CD14-positive monocyte (primary cell): ENCODE measurements at regions not wholly inside any gene's neighbourhood (a gene's known extent, or its start where the extent isn't known, plus 50 kb on each side); places are given as distances from the start of the nearest gene placed in this dataset.

ENCODE experiments used
- DNase-seq, 3 donors: peaks; one replicate each; pipeline ENCODE4 v3.0.0-alpha.2; 2011 to 2022
- H2AFZ ChIP-seq: 2 replicates; pipeline ENCODE4 v1.6.0; 2012; ENCODE audit warnings: mild to moderate bottlenecking, low read depth, low read length, inconsistent platforms; ENCODE audit not compliant: insufficient read depth, poor library complexity, severe bottlenecking
- H3K27ac ChIP-seq, 2 donors: 1 replicate in 1 of 2; 2 replicates in 1 of 2; pipeline ENCODE4 v1.5.1; 2012 to 2013; ENCODE audit warnings: low read length in 2 of 2, control low read depth in 1 of 2, inconsistent platforms in 1 of 2, low read depth in 1 of 2, mild to moderate bottlenecking in 1 of 2
- H3K27me3 ChIP-seq, 2 donors: one replicate each; pipeline versions ENCODE4 v1.6.0 to v1.6.1; 2011 to 2013; ENCODE audit warnings: low read length in 2 of 2; ENCODE audit not compliant: control insufficient read depth in 2 of 2, insufficient read depth in 2 of 2
- H3K36me3 ChIP-seq, 2 donors: replicated peaks in 1 of 2; 1 replicate in 1 of 2; 2 replicates in 1 of 2; pipeline versions ENCODE4 v1.5.1 to v1.6.1; 2012 to 2013; ENCODE audit warnings: low read length in 2 of 2, control low read depth in 1 of 2, inconsistent platforms in 1 of 2, mild to moderate bottlenecking in 1 of 2; ENCODE audit not compliant: insufficient read depth in 2 of 2, control insufficient read depth in 1 of 2
- H3K4me1 ChIP-seq, 2 donors: 1 replicate in 1 of 2; 2 replicates in 1 of 2; pipeline versions ENCODE4 v1.5.1 to v1.6.1; 2012 to 2013; ENCODE audit warnings: low read length in 2 of 2, control low read depth in 1 of 2, inconsistent platforms in 1 of 2, mild to moderate bottlenecking in 1 of 2, moderate library complexity in 1 of 2; ENCODE audit not compliant: insufficient read depth in 2 of 2, control insufficient read depth in 1 of 2
- H3K4me2 ChIP-seq: replicated peaks from 2 replicates; pipeline ENCODE3; 2012; ENCODE audit warnings: low read length, moderate library complexity, mild to moderate bottlenecking; ENCODE audit not compliant: poor library complexity, severe bottlenecking; ENCODE audit errors: extremely low read depth
- H3K4me3 ChIP-seq, 3 experiments: fragments of 200-600 bp in 1 of 3; sonication (generic) in 1 of 3; replicated peaks in 1 of 3; 1 replicate in 2 of 3; 2 replicates in 1 of 3; pipeline ENCODE4 v1.5.1; 2011 to 2013; ENCODE audit warnings: low read length in 3 of 3, mild to moderate bottlenecking in 3 of 3, control low read depth in 2 of 3, low read depth in 2 of 3, inconsistent platforms in 1 of 3, moderate library complexity in 1 of 3
- H3K79me2 ChIP-seq: 2 replicates; pipeline ENCODE4 v1.6.0; 2012; ENCODE audit warnings: mild to moderate bottlenecking, control low read depth, inconsistent platforms, low read length, moderate library complexity; ENCODE audit not compliant: insufficient read depth
- H3K9ac ChIP-seq: 2 replicates; pipeline ENCODE4 v1.6.0; 2017; ENCODE audit warnings: low read length, mild to moderate bottlenecking; ENCODE audit not compliant: insufficient read depth, poor library complexity, severe bottlenecking
- H3K9me3 ChIP-seq, 2 donors: replicated peaks in 1 of 2; 1 replicate in 1 of 2; 2 replicates in 1 of 2; pipeline versions ENCODE4 v1.5.1 to v1.6.1; 2012 to 2013; ENCODE audit warnings: low read length in 2 of 2, control low read depth in 1 of 2; ENCODE audit not compliant: control insufficient read depth in 1 of 2, insufficient read depth in 1 of 2
- H4K20me1 ChIP-seq: 2 replicates; pipeline ENCODE4 v1.6.0; 2012; ENCODE audit warnings: mild to moderate bottlenecking, low read length, control low read depth, moderate library complexity; ENCODE audit not compliant: insufficient read depth
- H3K27ac Mint-ChIP-seq, 7 donors: one replicate each; pipeline ENCODE4 v1.8.0; 2020; ENCODE audit warnings: mild to moderate bottlenecking in 7 of 7, mixed read lengths in 7 of 7, moderate library complexity in 6 of 7, inconsistent platforms in 2 of 7
- H3K27me3 Mint-ChIP-seq, 3 donors: one replicate each; pipeline ENCODE4 v1.8.0; 2021 to 2022; ENCODE audit warnings: low read depth in 3 of 3, mild to moderate bottlenecking in 3 of 3, mixed read lengths in 3 of 3, moderate library complexity in 3 of 3, inconsistent platforms in 1 of 3
- H3K36me3 Mint-ChIP-seq, 2 donors: one replicate each; pipeline ENCODE4 v1.8.0; 2020; ENCODE audit warnings: mixed read lengths in 2 of 2, inconsistent platforms in 1 of 2, mild to moderate bottlenecking in 1 of 2
- H3K4me1 Mint-ChIP-seq: one replicate; pipeline ENCODE4 v1.8.0; 2020; ENCODE audit warnings: mild to moderate bottlenecking, mixed read lengths
- H3K4me3 Mint-ChIP-seq, 2 donors: one replicate each; pipeline ENCODE4 v1.8.0; 2020; ENCODE audit warnings: mild to moderate bottlenecking in 2 of 2, mixed read lengths in 2 of 2, moderate library complexity in 1 of 2
- H3K9me3 Mint-ChIP-seq, 7 donors: one replicate each; pipeline ENCODE4 v1.8.0; 2020 to 2022; ENCODE audit warnings: mixed read lengths in 7 of 7, mild to moderate bottlenecking in 6 of 7, moderate library complexity in 6 of 7, inconsistent platforms in 2 of 7
- CTCF ChIP-seq: fragments of 200-600 bp; IDR thresholded peaks from one replicate; pipeline ENCODE4 v1.8.0; 2022; ENCODE audit warnings: antibody characterized with exemption, mild to moderate bottlenecking
- WGBS: methylation state at CpG from one replicate; pipeline ENCODE4 v1.1.5; 2013; ENCODE audit warnings: missing lambda C conversion rate; ENCODE audit not compliant: insufficient coverage; 5-methylcytosine and 5-hydroxymethylcytosine counted together
- intact Hi-C, 2 donors: fragments of 100-400 bp; cut with micrococcal nuclease; formaldehyde crosslinking; loops; one replicate each; pipeline versions ENCODE4 v1.15.0 to v1.15.1; 2023

GRCh38 chr6:94501516-94501915, 1075.8 kb upstream of the MANEA start:
- Histone ChIP-seq H3K4me1 (no peaks in the 10 kb centered on the region), H3K79me2 (no peaks in the 10 kb centered on the region), H2AFZ (no peak overlapping the region), H3K4me2 (no peak overlapping the region), H3K36me3 (no peaks in the 10 kb centered on the region), H3K27ac (no peak overlapping the region), H3K4me3 (no peak overlapping the region), H3K9me3 (no peaks in the 10 kb centered on the region), H3K9ac (no peak overlapping the region), H3K27me3 (no peaks in the 10 kb centered on the region), H4K20me1 (no peaks in the 10 kb centered on the region)
- Mint-ChIP-seq H3K27me3 (no peaks in the 10 kb centered on the region), H3K4me3 (no peak overlapping the region), H3K36me3 (no peaks in the 10 kb centered on the region), H3K27ac (no peak overlapping the region), H3K9me3 (no peaks in the 10 kb centered on the region), H3K4me1 (no peaks in the 10 kb centered on the region)
- no peak for TF ChIP-seq CTCF
- intact Hi-C loops = no loop called here
- DNase-seq = no peak
- WGBS = no CpG with 5 or more reads among the region's 2 CpGs

- Histone ChIP-seq H3K9me3 (no peaks in the 10 kb centered on the region), H3K36me3 (no peaks in the 10 kb centered on the region), H3K9ac (no peak overlapping the region), H3K79me2 (no peaks in the 10 kb centered on the region), H3K27ac (no peak overlapping the region), H2AFZ (no peak overlapping the region), H3K4me1 (no peaks in the 10 kb centered on the region), H4K20me1 (no peaks in the 10 kb centered on the region), H3K27me3 (no peaks in the 10 kb centered on the region), H3K4me3 (no peak overlapping the region), H3K4me2 (no peak overlapping the region)
- Mint-ChIP-seq H3K27me3 (peaks cover 0 to 2% (median 0%) of the 10 kb centered on the region in 3 donors), H3K27ac (no peak overlapping the region), H3K4me3 (no peak overlapping the region), H3K9me3 (peaks cover 0 to 2% (median 0%) of the 10 kb centered on the region in 7 donors), H3K36me3 (no peaks in the 10 kb centered on the region), H3K4me1 (no peaks in the 10 kb centered on the region)
- no peak for TF ChIP-seq CTCF
- no peak for DNase-seq
- intact Hi-C loops = no loop called here
Observed at GRCh38 chr6:94498099-94498498, 1078.7 kb upstream of the EPHA7 start.
